GM20431 (cell line): ENCODE measurements at regions not wholly inside any gene's neighbourhood (a gene's known extent, or its start where the extent isn't known, plus 50 kb on each side); places are given as distances from the start of the nearest gene placed in this dataset.

Source experiments
- in situ Hi-C: fragments of 300-500 bp; cut with MseI, MboI; formaldehyde crosslinking; loops from one replicate; pipeline ENCODE4 v1.15.0; 2020; ENCODE audit warnings: low sequenced_read_pairs; ENCODE audit not compliant: unreplicated experiment

DNA sequence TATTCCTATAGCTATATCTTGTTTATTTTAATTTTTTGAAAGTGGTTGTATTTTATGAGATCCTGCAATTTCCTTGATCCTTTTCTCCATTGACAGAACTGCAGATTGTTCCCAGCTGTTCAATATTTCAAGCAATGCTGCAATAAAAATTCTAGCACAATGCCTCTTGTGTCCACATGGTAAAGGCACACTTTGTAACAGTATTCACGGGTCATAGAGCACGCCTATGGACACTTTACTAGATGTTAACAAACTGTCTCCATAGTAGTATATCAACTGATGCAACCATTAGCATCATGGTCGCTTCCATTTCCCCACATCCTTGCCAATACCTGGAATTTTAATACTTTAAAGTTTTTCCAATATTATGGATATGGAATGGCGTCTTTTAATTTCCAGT, 123.9 kb upstream of the FZD8 start:
- in situ Hi-C loops: no loop called here

DNA sequence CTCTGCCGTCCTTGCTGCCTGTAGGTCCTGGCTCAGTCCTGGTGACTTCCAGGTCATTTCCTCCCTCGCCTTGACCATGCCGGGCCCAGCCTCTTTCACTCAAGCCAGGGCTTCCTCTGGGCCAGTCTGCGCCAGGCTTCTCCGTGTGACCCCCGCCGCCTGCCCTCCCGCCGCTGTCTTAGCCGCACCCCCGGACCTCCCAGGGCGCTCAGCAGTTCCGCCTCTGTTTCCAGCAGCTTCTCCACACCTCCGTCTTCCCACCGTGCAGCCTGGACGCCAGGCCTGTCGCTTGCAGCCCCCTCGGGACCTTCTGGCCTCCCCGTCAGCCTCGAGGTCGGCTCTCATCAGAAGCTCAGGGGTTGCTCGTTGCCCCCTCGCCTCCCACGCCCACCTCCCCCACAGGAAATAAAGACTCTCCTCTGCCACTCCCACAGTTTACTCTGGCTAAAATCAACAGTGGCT, 123.0 kb upstream of the FZD8 start:
- in situ Hi-C loops: no loop called here

DNA sequence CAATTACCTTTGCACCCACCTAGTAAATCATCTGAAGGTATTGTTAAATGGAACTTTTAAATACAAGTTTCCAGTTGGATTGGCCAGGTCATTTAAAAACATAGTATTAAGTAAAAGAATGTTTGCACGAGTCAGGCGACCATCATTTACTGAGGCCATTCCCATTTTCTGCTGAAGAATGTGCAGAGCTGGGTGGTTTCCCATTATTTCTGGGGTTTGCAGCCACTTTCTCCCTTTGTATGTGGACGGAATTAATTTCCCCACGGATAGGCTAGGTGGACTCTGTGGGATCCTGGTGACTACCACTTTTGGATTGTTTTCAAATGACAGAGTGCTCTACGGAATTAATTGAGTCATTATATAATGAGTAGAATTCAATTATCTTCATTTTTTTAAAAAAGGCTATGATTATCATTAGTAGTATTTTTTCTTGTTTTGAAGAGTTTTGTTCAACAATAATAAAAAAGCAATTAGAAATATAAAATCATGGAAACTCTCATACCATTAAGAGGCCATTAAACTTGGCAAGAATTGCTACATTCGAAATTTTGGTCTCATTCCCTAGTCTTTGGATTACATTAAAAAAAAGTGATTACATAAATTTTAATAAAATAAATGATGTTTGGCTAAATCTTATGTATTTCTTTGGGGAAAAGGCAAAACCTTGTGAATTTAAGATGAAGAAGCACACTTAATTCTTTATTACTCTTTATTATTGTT, 120.4 kb upstream of the FZD8 start:
- in situ Hi-C loops: no loop called here

DNA sequence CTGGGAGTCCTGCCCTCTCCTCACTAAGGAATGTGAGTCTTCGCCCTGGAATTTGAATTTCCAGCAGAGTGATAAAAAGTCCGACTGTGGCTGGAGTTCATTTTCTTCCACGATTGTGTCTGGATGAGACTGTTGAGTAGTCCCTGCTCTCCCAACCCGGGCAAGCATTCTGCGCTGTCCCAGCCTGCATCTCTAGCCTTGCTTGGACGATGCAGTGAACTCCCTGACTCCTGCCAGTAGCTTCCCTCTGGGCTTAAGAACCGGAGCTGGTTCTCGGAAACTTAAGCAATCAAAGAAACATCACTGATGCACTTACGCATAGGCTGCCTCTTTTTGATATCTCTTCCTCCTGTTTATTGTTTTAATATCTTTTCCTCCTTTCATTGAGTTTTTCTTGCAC, 116.0 kb upstream of the FZD8 start:
- in situ Hi-C loops: no loop called here

DNA sequence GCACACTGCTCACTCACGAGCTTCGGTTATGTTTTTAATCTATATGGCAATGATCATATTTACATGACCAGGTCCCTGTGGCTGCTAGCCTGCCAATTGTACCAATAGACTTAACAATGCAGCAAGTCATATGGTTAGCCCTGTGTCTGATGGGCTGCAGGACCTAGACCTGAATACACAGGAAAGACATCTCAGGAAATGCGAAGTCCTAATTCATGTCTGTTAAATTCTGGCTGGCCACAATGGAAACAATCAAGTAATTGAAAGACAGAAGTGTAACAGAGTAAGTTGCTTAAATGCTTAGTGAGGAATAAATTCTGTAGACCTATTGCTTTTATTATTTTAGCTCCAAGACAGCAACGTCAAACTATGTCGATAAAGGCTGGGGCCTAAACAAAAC, 112.4 kb upstream of the FZD8 start:
- in situ Hi-C loops: no loop called here

DNA sequence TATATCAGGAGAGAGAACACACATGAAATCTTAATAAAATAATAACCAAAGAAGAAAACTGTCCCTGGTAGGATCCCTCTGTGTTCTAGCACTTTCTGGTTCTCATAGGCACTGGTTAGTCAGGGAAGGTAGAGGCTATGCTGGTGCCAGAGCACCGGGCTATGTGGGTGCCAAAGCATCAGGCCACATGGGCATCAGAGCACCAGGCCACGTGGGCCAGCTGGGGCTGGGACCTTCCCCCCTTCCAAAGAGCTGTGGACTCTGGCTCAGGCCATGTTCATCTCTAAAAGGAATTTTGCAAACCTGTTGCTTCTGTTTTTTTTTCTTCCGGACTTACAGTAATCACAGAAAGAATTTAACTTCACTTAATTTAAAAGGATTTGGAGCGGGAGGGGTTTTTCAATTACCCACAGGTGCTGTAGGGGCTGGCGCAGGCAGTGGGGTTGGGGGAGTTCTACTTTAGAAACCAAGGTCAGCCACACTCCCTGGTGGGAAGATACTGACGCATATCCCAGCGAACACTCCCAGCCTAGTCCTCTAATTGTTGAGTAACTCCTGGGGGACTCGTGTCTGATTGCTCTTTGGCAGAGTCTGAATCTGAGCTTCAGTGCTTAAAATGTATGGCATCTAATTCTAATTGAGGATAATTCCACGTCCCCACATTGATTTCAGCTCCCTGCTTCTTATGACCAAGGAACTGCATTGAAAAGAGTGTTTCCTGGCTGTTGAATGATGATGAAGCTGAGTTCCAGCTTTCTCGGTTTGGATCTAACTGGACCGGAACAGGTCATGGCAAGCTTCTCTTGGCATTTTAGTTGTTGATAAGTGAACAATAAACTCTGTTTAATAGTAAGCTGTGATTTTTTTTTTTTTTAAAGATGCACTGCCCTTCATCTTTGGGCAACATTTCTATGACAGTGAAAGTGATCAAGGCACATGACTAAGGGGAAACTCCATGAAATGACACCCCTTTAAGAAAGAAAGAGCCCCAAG, 110.7 kb upstream of the FZD8 start:
- in situ Hi-C loops: no loop called here

DNA sequence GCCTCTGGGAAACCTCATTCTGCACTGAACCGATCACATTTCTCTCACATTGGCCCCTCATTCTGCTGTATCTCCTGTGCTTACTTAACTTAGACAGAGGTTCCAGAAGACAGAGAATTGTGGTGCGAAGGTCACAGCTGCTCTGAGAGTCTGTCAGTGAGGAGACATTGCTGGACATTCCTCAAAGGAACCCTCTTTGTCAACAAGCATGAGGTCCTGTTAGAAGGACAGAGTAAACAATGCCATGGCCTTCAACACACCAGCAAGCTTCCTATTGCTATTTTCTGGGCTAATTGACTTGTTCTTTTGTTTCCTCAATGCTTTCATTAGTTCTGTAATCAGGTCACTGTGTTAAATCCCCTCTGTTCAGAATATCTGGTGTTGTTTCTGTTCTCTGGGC, 109.3 kb upstream of the FZD8 start:
- in situ Hi-C loops: no loop called here

DNA sequence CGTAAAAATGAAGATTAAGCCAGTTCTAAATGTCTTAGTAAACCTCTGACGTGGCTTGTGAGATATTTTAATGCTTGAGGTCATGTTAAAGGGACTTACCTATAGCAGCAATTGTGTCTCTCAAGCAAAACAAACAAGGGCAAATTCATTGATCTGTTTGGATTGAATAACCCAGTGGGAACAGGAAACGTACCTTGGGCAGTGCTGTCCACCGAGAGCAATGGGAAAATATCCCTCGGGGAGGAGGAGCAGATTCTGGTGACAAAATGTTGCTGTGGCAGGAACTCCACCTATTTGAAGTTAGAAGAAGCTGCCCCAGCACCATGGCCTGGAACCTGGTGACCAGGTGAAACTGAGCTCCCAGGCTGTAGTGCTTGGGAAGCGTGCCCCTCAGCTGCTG, 107.1 kb upstream of the FZD8 start:
- in situ Hi-C loops: no loop called here

DNA sequence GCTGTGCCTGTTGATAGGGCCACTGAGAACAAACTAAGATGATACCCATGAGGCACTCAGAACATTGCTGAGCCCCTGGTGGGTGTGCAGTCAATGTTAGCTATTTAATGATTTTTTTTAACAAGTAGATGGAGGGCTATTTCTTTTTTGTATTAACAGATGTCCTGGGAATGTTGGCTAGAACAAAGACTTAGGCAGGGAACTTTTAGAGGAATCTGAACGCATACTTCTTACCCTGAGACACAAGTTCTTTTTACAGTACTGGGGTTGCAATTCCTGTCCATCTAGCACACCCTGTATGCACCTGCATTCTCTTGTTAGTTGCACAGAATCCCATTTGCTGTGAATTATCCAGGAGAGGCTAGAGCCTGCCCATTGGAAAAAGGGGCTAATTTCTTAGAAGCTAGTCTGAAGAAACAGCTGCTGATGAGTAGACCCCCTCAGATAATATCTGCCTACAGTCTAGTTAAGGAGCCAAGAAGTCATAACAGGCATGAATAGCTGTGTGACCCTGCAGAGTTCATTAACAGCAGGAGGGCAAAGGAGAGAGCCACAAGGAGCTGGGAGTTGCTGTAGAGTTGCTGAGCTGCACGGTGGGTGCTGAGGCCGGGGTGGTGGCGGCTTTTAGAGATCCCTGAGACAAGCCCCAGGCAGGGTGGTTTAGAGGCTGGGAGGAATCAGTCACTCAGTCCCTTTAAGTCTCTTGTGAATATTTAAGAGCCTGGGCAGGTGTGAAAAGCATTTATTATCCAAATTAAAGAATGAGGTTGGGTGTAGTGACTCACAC, 103.7 kb upstream of the FZD8 start:
- in situ Hi-C loops: no loop called here

DNA sequence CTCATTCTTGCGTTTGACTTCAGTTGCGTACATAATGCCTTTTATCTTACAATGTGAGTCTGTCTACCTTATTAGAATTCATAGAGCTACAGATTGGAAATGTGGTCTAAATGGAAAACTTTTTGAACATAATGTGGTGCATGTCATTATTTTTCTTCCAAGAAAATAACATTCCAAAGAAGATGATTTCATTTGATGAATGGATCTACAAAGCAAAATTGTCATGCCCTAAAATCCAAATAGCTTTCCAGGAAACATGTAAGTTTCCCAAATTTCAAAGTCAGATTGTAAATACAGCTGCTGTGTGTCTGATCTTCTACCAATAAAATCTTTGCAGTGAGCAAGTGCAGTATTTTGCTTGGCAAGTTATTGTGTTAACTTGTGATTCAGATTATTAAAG, 101.8 kb upstream of the FZD8 start:
- in situ Hi-C loops: no loop called here

DNA sequence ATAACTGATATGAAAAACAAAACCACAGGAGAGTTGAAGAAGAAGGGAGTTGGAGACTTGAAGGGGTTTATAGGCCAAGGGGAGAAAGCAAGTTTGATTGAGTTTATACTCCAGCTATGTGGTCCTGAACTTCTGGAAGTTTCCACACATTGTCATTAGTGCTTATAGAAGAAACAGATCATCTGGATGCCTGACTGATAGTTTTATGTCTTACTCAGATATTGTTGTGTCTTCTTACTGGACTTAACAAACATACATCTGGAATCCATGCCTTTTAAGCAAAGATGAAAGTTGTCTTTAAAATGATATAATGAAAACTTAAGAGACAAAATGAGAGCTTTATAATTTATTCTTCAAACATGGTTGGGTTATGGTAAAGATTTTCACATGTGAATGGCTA, 101.3 kb upstream of the FZD8 start:
- in situ Hi-C loops: no loop called here

DNA sequence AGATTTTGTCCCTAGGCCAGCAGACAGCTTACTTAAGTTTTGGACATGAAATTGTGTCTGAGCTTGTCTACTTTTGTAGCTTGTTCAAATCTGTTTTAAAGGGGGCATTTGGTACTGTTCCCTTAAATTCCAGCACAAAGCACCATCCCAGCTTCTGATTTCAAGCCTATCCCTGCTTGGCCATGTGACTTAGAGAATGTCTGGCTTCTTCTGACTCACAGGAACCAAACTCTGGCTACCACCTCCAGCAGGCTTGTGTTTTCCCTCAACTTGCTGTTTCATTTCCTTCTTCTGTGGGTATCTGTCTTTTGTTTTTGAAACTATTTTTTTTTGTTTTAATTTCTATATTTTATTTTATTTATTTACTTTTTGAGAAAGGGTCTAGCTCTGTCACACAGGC, 97.9 kb upstream of the FZD8 start:
- in situ Hi-C loops: no loop called here

DNA sequence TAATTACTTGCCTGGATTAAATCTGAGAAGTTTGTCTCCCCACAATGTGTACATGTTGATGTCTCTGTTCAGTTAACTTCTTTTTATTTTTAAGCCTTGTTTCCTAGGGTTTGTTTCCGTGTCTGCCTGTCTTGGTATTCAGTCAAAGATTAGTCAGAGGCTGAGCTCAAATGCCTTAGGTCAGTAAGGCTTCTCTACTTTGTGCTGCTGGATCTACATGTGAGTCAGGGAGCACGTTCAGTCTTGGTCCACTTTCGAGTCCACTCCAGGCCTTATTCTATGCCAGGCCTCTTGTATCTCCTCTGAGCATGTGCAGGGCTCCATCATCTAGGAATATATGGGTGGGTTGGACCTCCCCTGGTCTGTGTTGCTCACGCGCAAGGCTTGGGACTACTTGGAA, 93.3 kb upstream of the FZD8 start:
- in situ Hi-C loops: no loop called here

DNA sequence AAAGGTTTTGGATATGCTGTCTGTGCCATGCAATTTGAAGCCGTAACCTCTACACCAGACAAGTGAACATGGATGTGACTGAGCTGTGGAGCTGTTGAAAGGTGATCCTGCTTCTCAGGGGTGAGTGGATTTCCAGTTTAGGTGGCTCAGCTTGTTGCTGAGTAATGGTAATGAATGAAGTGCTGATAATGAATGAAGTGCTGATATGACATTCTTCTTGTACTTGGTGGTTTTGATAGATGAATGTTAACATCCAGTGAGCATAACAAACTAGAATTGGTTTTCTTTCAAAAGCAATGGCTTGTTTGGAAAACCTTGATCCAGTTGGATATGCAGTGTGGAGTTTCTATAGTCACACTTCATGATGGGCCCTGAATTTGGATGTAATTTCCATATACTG, 89.7 kb upstream of the FZD8 start:
- in situ Hi-C loops: no loop called here

DNA sequence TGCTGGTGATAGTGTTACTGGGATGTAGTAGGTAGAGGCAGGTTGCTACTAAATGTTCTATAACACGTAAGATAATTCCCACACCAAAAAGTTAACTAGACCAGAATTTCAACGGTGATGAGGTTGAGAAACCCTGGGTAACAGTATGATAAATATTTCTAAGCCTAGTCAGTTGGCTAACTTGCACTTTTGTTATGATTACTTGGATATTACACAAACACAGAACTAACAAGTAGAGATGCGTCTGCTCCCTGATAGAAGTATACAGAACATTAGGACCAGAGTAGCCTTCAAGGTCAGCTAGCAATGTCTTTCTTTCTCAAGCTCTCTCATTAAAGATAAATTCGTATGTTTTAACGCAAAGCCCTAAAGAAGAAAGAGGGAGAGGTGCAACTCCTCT, 86.2 kb upstream of the FZD8 start:
- in situ Hi-C loops: no loop called here

DNA sequence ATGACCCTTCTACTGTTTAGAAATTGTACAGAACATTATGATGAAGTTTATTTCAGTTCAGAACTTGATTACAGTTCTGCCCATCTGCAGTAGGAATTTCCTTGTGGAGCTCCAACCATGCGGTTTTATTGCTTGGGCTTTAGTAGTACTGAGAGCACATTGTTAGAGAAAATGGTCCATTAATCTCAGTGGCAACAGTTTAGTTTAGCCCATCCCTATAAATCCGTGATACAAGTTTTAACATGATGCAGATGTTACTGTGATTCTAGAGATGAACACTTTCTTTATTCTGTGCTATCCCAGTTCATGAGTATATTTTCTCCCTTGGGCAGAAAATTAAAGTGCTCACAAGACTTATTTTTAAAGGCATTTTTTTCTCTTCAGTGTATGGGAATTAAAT, 84.8 kb upstream of the FZD8 start:
- in situ Hi-C loops: no loop called here

DNA sequence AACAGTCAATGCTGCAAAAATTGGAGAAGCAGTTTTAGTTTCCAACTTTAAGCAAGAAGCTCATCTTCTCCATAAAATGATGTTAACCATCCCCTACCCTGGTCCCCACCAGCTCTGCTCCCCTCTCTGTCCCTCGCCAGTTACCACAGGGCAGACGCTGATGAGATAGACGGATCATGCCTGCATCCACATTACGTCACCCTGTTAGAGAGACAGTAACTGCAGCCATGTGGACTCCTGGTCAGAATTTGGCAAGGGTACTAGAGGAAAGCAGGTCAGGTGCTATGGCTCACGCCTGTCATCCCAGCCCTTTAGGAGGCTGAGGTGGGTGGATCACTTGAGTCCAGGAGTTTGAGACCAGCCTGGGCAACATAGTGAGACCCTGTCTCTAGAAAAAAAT, 81.9 kb upstream of the FZD8 start:
- in situ Hi-C loops: no loop called here

DNA sequence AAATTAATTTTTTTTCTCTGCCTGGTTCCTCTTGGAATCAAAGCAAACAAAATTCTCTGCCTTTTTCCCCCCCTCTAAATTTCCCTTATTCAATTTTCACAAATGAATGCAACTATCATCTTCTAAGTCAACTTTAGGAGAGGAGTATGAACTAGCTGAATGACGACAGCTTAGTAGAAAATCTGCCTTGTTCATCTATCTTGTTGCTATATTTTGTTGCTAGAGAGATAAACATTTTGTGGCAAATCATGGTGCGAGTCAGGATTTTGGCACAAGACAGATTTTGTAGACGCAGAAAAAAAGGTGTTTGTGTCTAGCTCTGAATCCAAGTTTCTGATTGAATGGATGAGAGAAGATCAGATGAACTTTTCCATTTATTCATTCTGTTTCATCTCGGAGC, 81.0 kb upstream of the FZD8 start:
- in situ Hi-C loops: no loop called here

DNA sequence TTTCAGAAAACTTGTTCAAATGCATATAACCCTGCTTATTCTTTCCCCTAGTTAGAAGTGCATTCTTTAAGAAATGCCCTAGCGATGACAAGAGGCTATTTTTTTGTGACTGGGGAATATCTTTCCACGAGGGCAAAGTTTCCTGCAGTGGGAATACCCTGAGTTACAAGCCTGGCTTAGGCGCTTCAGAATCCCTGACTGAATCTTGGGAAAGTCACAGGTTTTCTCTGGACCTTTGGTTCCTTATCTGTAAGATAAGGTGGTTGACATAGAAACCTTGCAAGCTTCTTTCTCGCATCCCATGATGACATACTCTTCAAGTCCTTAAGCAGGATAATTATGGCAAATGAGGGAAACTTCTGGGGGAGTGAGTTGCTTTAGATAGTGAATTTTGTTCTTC, 80.5 kb upstream of the FZD8 start:
- in situ Hi-C loops: no loop called here

DNA sequence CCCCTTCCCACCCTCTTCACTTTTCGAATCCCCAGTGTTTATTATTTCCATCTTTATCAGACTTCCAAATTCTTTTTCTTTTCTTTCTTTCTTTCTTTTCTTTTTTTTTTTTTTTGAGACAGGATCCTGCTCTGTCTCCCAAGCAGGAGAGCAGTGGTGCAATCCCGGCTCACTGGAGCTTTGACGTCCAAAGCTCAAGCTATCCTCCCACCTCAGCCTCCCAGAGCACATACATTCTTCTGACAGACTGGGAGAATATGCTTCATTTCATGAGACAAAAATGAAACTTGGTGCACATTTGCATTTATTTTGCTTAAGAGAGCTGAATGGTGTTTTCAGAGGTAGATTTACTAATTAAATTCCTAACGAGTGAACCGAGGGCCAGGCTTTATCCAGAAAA, 80.1 kb upstream of the FZD8 start:
- in situ Hi-C loops: no loop called here

DNA sequence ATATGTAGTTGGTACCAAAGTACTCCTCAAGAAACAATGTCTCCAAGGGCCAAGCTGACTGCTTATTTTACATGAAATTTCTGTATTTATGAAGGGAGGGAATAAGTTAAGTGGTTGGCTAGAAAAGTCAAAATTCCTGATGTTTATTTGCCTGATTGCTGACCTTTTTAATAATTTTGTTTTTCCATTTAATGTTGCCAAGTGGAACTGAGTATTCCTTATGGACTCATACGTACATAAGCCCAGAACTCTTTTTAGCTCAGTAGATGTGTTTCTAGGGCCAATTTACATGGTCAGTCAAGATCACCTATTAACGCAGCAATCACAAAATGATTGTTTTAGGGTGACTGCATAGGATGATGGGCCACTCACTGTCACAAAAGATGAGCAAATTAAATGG, 78.3 kb upstream of the FZD8 start:
- in situ Hi-C loops: no loop called here
